ENCODE measurements at regions not wholly inside any gene's neighbourhood (a gene's known extent, or its start where the extent isn't known, plus 50 kb on each side); places are given as distances from the start of the nearest gene placed in this dataset.

DNA sequence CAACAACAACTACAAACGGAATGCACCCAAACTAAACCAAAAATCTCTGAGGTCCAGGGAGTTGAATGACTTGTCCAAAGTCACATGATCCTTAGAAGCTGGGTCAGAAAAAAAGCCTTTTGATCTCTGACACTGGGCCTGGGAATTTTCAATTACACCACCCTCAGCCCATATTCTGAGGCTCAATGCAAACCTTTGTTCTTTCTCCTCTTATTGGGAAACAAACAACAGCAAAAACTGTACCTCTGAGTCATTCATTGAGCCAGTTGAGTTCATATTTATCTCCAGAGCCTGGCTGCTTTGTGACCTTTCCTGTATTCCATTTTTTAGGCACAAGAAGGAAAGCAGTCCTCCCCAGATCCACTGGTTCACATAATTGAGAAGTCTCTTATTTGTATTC is 51.2 kb upstream of the SORCS1 start:
- peaks cover 18% of the 10 kb centered on the region for H3K9me3 ChIP-seq (ENCODE audit: control insufficient read depth, insufficient read depth, low read length)
- no peak overlapping the region for H3K56ac ChIP-seq (ENCODE audit: extremely low read depth, insufficient read depth, low read length)
- no peaks in the 10 kb centered on the region for H3K27me3 ChIP-seq (ENCODE audit: control insufficient read depth, insufficient read depth, low read length)
- no peak overlapping the region for H3K18ac ChIP-seq (ENCODE audit: low read depth, low read length)
- H4K5ac ChIP-seq (ENCODE audit: low read depth, low read length) = no peak overlapping the region
- H4K91ac ChIP-seq (ENCODE audit: insufficient read depth, low read depth, low read length) = no peak overlapping the region
- CTCF ChIA-PET = no interaction called here
- intact Hi-C loops (cut with micrococcal nuclease) = no loop called here
- dilution Hi-C loops (cut with HindIII; ENCODE audit: low sequenced_read_pairs, unreplicated experiment) = no loop called here
- H3K4me1 ChIP-seq (ENCODE audit: control insufficient read depth, insufficient read depth, low read length) = no peaks in the 10 kb centered on the region
- H2AK5ac ChIP-seq (ENCODE audit: low read depth, low read length) = no peak overlapping the region
- no peak overlapping the region for H3K4me2 ChIP-seq (ENCODE audit: low read depth, low read length)
- H2BK15ac ChIP-seq (ENCODE audit: low read depth, low read length) = no peak overlapping the region
- no peaks in the 10 kb centered on the region for H4K20me1 ChIP-seq (ENCODE audit: insufficient read depth, low read length)
- no peak overlapping the region for H4K8ac ChIP-seq (ENCODE audit: low read depth in 2 of 2, low read length in 2 of 2)
- H3K79me1 ChIP-seq (ENCODE audit: low read depth in 1 of 2, low read length in 2 of 2) = no peaks in the 10 kb centered on the region
- H2AK9ac ChIP-seq (replicated peaks; ENCODE audit: low read depth, low read length, poor library complexity) = no peak overlapping the region
- no peak overlapping the region for H3K27ac ChIP-seq (ENCODE audit: insufficient read depth, low read length)
- no peak for DNase-seq
- no TSS peak for BruUV-seq (replicated peaks)
- H3K4ac ChIP-seq (ENCODE audit: low read depth, low read length) = no peak overlapping the region
- in situ Hi-C loops (cut with MboI; ENCODE audit: low sequenced_read_pairs) = no loop called here
- no peak overlapping the region for H3K9ac ChIP-seq (ENCODE audit: low read depth, low read length)
- no peak overlapping the region for H3K23ac ChIP-seq (ENCODE audit: low read depth, low read length)
- no peak for ATAC-seq (ENCODE audit: low read depth)
- no CpG with 5 or more reads among the region's 1 CpG for whole genome bisulfite sequencing, 2 experiments (ENCODE audit: extremely low coverage in 2 of 2, insufficient read length in 1 of 2)
- no peak overlapping the region for H3K14ac ChIP-seq (replicated peaks; ENCODE audit: low read depth, low read length)
- POLR2A ChIA-PET (ENCODE audit: unreplicated experiment) = no interaction called here
- no peaks in the 10 kb centered on the region for H3K9me1 ChIP-seq (ENCODE audit: insufficient read depth, low read length)
- H2AFZ ChIP-seq (replicated peaks; ENCODE audit: low read length, poor library complexity) = no peak overlapping the region
- TF ChIP-seq RCOR1 (IDR thresholded peaks at IDR 0.05; ENCODE audit: insufficient replicate concordance, low read length) = no peak
- TF ChIP-seq MAFK (IDR thresholded peaks at IDR 0.05; ENCODE audit: low read depth, low read length) = no peak
- TF ChIP-seq, protein P1, sequence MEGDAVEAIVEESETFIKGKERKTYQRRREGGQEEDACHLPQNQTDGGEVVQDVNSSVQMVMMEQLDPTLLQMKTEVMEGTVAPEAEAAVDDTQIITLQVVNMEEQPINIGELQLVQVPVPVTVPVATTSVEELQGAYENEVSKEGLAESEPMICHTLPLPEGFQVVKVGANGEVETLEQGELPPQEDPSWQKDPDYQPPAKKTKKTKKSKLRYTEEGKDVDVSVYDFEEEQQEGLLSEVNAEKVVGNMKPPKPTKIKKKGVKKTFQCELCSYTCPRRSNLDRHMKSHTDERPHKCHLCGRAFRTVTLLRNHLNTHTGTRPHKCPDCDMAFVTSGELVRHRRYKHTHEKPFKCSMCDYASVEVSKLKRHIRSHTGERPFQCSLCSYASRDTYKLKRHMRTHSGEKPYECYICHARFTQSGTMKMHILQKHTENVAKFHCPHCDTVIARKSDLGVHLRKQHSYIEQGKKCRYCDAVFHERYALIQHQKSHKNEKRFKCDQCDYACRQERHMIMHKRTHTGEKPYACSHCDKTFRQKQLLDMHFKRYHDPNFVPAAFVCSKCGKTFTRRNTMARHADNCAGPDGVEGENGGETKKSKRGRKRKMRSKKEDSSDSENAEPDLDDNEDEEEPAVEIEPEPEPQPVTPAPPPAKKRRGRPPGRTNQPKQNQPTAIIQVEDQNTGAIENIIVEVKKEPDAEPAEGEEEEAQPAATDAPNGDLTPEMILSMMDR (conservative IDR thresholded peaks at IDR 0.05; ENCODE audit: low read depth, low read length) = no peak
- TF ChIP-seq BHLHE40 (IDR thresholded peaks at IDR 0.05; ENCODE audit: low read depth, low read length) = no peak
- no peak for TF ChIP-seq CEBPB (IDR thresholded peaks at IDR 0.05; ENCODE audit: low read depth, low read length)
- no peak for TF ChIP-seq RFX5 (IDR thresholded peaks at IDR 0.05; ENCODE audit: low read depth, low read length)
- no peak for TF ChIP-seq POLR2A (IDR thresholded peaks at IDR 0.05; ENCODE audit: low read depth, low read length)
- no peak for TF ChIP-seq SMC3 (IDR thresholded peaks at IDR 0.05; ENCODE audit: low read depth, low read length)
- no peak for TF ChIP-seq RAD21 (IDR thresholded peaks at IDR 0.05; ENCODE audit: low read length)
- TF ChIP-seq FOS (IDR thresholded peaks at IDR 0.05; ENCODE audit: low read depth, low read length) = no peak
- TF ChIP-seq MAZ (IDR thresholded peaks at IDR 0.05; ENCODE audit: borderline replicate concordance, low read depth, low read length) = no peak
- no peak for TF ChIP-seq CHD1 (IDR thresholded peaks at IDR 0.05; ENCODE audit: low read depth, low read length)
- TF ChIP-seq, protein P2, sequence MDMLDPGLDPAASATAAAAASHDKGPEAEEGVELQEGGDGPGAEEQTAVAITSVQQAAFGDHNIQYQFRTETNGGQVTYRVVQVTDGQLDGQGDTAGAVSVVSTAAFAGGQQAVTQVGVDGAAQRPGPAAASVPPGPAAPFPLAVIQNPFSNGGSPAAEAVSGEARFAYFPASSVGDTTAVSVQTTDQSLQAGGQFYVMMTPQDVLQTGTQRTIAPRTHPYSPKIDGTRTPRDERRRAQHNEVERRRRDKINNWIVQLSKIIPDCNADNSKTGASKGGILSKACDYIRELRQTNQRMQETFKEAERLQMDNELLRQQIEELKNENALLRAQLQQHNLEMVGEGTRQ (IDR thresholded peaks at IDR 0.05; ENCODE audit: low read depth, low read length) = no peak
- H2BK20ac ChIP-seq (ENCODE audit: low read depth, low read length) = no peak overlapping the region
- no peaks in the 10 kb centered on the region for H3K36me3 ChIP-seq (ENCODE audit: control insufficient read depth, insufficient read depth, low read length)
- H3K4me3 ChIP-seq (ENCODE audit: insufficient read depth, low read depth, low read length) = no peak overlapping the region
- no peak overlapping the region for H2BK120ac ChIP-seq (ENCODE audit: low read depth, low read length)
- no peak overlapping the region for H2BK5ac ChIP-seq (ENCODE audit: low read depth, low read length, poor library complexity, severe bottlenecking)

Measured in IMR-90 (cell line).